Endothelial cell of umbilical vein (primary cell): ENCODE measurements at regions not wholly inside any gene's neighbourhood (a gene's known extent, or its start where the extent isn't known, plus 50 kb on each side); places are given as distances from the start of the nearest gene placed in this dataset.

ENCODE experiments used
- EZH2 ChIP-seq: IDR thresholded peaks from 2 replicates; pipeline ENCODE4 v1.6.1; 2012; ENCODE audit warnings: borderline replicate concordance, low read depth, mild to moderate bottlenecking, moderate library complexity, low read length, inconsistent platforms; ENCODE audit not compliant: severe bottlenecking
- FOS ChIP-seq: IDR thresholded peaks from 2 replicates; pipeline ENCODE4 v1.6.1; 2011; ENCODE audit warnings: mild to moderate bottlenecking, low read length, moderate library complexity, borderline replicate concordance; ENCODE audit not compliant: insufficient read depth
- POLR2A ChIP-seq: IDR thresholded peaks from 2 replicates; pipeline ENCODE4 v1.6.1; 2012; ENCODE audit warnings: low read depth, mild to moderate bottlenecking, control low read depth, low read length
- POLR2AphosphoS5 ChIP-seq: IDR thresholded peaks from 2 replicates; pipeline ENCODE4 v1.6.1; 2012; ENCODE audit warnings: low read depth, mild to moderate bottlenecking, control low read depth, low read length, moderate library complexity; ENCODE audit not compliant: insufficient read depth
- TF ChIP-seq, protein P1 (sequence below), 2 donors: IDR thresholded peaks; 1 replicate in 1 of 2; 2 replicates in 1 of 2; pipeline ENCODE4 v1.5.1; 2011; ENCODE audit warnings: low read length in 2 of 2, mild to moderate bottlenecking in 2 of 2, moderate library complexity in 2 of 2, control low read depth in 1 of 2, inconsistent platforms in 1 of 2, low read depth in 1 of 2; ENCODE audit not compliant: insufficient read depth in 1 of 2; ENCODE audit errors: extremely low read depth in 1 of 2

DNA sequence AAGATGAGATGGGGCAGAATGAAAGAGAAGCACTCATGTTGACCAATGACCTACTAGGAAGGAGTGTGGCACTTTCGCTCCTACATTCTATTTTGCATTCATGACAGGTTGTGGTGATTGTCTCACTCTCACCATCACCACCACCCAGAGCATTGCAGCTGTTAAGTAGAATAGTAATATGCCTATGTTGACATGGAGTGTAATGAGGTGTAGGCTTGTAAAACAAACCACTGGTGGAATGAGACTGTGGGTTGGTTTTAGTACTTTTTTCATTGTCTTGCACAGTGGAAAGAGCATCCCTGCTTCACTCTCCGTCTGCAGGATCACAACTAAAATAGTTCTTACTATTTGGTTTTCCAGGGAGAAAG is 516.7 kb downstream of the NTRK2 start:
- TF ChIP-seq, protein P1, sequence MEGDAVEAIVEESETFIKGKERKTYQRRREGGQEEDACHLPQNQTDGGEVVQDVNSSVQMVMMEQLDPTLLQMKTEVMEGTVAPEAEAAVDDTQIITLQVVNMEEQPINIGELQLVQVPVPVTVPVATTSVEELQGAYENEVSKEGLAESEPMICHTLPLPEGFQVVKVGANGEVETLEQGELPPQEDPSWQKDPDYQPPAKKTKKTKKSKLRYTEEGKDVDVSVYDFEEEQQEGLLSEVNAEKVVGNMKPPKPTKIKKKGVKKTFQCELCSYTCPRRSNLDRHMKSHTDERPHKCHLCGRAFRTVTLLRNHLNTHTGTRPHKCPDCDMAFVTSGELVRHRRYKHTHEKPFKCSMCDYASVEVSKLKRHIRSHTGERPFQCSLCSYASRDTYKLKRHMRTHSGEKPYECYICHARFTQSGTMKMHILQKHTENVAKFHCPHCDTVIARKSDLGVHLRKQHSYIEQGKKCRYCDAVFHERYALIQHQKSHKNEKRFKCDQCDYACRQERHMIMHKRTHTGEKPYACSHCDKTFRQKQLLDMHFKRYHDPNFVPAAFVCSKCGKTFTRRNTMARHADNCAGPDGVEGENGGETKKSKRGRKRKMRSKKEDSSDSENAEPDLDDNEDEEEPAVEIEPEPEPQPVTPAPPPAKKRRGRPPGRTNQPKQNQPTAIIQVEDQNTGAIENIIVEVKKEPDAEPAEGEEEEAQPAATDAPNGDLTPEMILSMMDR (IDR thresholded peaks at IDR 0.05; ENCODE audit: extremely low read depth in 1 of 2, insufficient read depth in 1 of 2, low read depth in 1 of 2, low read length in 2 of 2) = no peak
- no peak for TF ChIP-seq POLR2AphosphoS5
- no peak for TF ChIP-seq FOS
- TF ChIP-seq POLR2A = no peak
- TF ChIP-seq EZH2 = no peak
